ENCODE measurements at regions not wholly inside any gene's neighbourhood (a gene's known extent, or its start where the extent isn't known, plus 50 kb on each side); places are given as distances from the start of the nearest gene placed in this dataset.
A peak's percentile ranks its signal among the peaks of the same experiment; 100 is the strongest.

GRCh38 chr1:227411066-227411465 is 92.8 kb upstream of the CDC42BPA start:
- no peak for TF ChIP-seq CTCF (IDR thresholded peaks at IDR 0.05)
- no peak for TF ChIP-seq ZFX (IDR thresholded peaks at IDR 0.05; ENCODE audit: borderline replicate concordance)

GRCh38 chr1:227406332-227406731 is 88.0 kb upstream of the CDC42BPA start:
- H3K27ac ChIP-seq: peak overlapping the region; percentile 42

More at GRCh38 chr1:227411066-227411465, 92.8 kb upstream of the CDC42BPA start:
- H3K27ac ChIP-seq: no peak overlapping the region

GRCh38 chr1:227403535-227403934 is 85.2 kb upstream of the CDC42BPA start:
- no peak overlapping the region for H3K27ac ChIP-seq
- TF ChIP-seq ZFX (IDR thresholded peaks at IDR 0.05; ENCODE audit: borderline replicate concordance) (no peak), CTCF (IDR thresholded peaks at IDR 0.05) (no peak)

- TF ChIP-seq CTCF (IDR thresholded peaks at IDR 0.05) (no peak), ZFX (IDR thresholded peaks at IDR 0.05; ENCODE audit: borderline replicate concordance) (no peak)
- H3K27ac ChIP-seq: no peak overlapping the region
Observed at GRCh38 chr1:227401562-227402342, 83.5 kb upstream of the CDC42BPA start.

GRCh38 chr1:227399152-227399730 is 80.9 kb upstream of the CDC42BPA start:
- TF ChIP-seq CTCF (IDR thresholded peaks at IDR 0.05): no peak
- TF ChIP-seq ZFX (IDR thresholded peaks at IDR 0.05; ENCODE audit: borderline replicate concordance): no peak
- H3K27ac ChIP-seq: no peak overlapping the region

GRCh38 chr1:227397354-227397978 is 79.2 kb upstream of the CDC42BPA start:
- TF ChIP-seq ZFX (IDR thresholded peaks at IDR 0.05; ENCODE audit: borderline replicate concordance) (no peak), CTCF (IDR thresholded peaks at IDR 0.05) (no peak)
- no peak overlapping the region for H3K27ac ChIP-seq

- H3K27ac ChIP-seq: no peak overlapping the region
- TF ChIP-seq CTCF (IDR thresholded peaks at IDR 0.05): no peak
- TF ChIP-seq ZFX (IDR thresholded peaks at IDR 0.05; ENCODE audit: borderline replicate concordance): no peak
Observed at GRCh38 chr1:227396539-227397353, 78.5 kb upstream of the CDC42BPA start.
